SIG-M5 treated with dmso at 0.1 percent for 504 hours (cell line): ENCODE measurements at regions not wholly inside any gene's neighbourhood (a gene's known extent, or its start where the extent isn't known, plus 50 kb on each side); places are given as distances from the start of the nearest gene placed in this dataset.

Experiments
- DNase-seq: peaks from one replicate; lab custom pipeline; 2025; ENCODE audit not compliant: unreplicated experiment; lab: John Stamatoyannopoulos, UW

- DNase-seq = no peak
These were observed 95.4 kb upstream of the ADRA2C start for GRCh38 chr4:3670521-3671519.

GRCh38 chr4:3669553-3669949 is 96.6 kb upstream of the ADRA2C start:
- no peak for DNase-seq

- no peak for DNase-seq
These were observed 97.2 kb upstream of the ADRA2C start for GRCh38 chr4:3668825-3669552.

GRCh38 chr4:3667258-3667657 is 98.9 kb upstream of the ADRA2C start:
- no peak for DNase-seq

- peak; percentile 30 for DNase-seq
These were observed 99.9 kb upstream of the ADRA2C start for GRCh38 chr4:3666263-3666662.

- no peak for DNase-seq
These were observed 100.8 kb upstream of the ADRA2C start for GRCh38 chr4:3665360-3665891.

- no peak for DNase-seq
These were observed 102.4 kb upstream of the ADRA2C start for GRCh38 chr4:3663791-3664190.

- DNase-seq = no peak
These were observed 103.7 kb upstream of the ADRA2C start for GRCh38 chr4:3662516-3662915.

- no peak for DNase-seq
These were observed 104.2 kb upstream of the ADRA2C start for GRCh38 chr4:3661989-3662388.

- DNase-seq = no peak
These were observed 105.2 kb upstream of the ADRA2C start for GRCh38 chr4:3660928-3661515.

- DNase-seq = no peak
These were observed 105.9 kb upstream of the ADRA2C start for GRCh38 chr4:3660086-3660927.

- no peak for DNase-seq
These were observed 107.1 kb upstream of the ADRA2C start for GRCh38 chr4:3659131-3659530.

GRCh38 chr4:3658530-3658913 is 107.7 kb upstream of the ADRA2C start:
- DNase-seq = no peak

- DNase-seq = no peak
These were observed 108.2 kb upstream of the ADRA2C start for GRCh38 chr4:3657902-3658529.

GRCh38 chr4:3656416-3657356 is 109.5 kb upstream of the ADRA2C start:
- no peak for DNase-seq

GRCh38 chr4:3655963-3656362 is 110.2 kb upstream of the ADRA2C start:
- no peak for DNase-seq

GRCh38 chr4:3655485-3655884 is 110.7 kb upstream of the ADRA2C start:
- DNase-seq = no peak

GRCh38 chr4:3654036-3654807 is 112.0 kb upstream of the ADRA2C start:
- no peak for DNase-seq
